ENCODE measurements at regions not wholly inside any gene's neighbourhood (a gene's known extent, or its start where the extent isn't known, plus 50 kb on each side); places are given as distances from the start of the nearest gene placed in this dataset.

- in situ Hi-C loops (cut with MboI; ENCODE audit: low pct_unique_long_range_greater_than_20kb, low sequenced_read_pairs, unreplicated experiment), result no loop called here
- TF ChIP-seq, protein P1, sequence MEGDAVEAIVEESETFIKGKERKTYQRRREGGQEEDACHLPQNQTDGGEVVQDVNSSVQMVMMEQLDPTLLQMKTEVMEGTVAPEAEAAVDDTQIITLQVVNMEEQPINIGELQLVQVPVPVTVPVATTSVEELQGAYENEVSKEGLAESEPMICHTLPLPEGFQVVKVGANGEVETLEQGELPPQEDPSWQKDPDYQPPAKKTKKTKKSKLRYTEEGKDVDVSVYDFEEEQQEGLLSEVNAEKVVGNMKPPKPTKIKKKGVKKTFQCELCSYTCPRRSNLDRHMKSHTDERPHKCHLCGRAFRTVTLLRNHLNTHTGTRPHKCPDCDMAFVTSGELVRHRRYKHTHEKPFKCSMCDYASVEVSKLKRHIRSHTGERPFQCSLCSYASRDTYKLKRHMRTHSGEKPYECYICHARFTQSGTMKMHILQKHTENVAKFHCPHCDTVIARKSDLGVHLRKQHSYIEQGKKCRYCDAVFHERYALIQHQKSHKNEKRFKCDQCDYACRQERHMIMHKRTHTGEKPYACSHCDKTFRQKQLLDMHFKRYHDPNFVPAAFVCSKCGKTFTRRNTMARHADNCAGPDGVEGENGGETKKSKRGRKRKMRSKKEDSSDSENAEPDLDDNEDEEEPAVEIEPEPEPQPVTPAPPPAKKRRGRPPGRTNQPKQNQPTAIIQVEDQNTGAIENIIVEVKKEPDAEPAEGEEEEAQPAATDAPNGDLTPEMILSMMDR (IDR thresholded peaks at IDR 0.05; ENCODE audit: extremely low read depth, insufficient read depth, missing control alignments), result no peak
- no peak for DNase-seq (ENCODE audit: low spot score)
These were observed 380.4 kb upstream of the CPEB2 start for GRCh38 chr4:14621731-14622463.

DNA sequence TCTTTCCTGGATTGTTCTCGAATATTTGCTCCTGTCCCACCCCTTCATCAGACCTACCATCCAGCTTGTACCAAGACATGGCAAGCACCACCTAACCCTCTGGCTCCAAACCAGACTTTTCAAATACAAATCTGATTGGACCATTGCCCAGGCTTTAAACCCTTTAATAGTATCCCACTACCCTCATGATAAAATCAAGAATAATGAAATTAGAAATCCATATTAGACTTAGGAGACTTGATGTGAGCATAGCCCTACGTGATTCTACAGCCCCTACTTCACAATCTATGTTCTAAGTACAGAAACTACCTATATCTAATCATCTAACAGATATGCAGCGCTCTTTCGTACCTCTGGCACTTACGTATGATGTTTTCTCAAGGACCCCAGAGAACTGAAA is 375.2 kb upstream of the CPEB2 start:
- TF ChIP-seq, protein P1 (IDR thresholded peaks at IDR 0.05; ENCODE audit: extremely low read depth, insufficient read depth, missing control alignments), result no peak
- no peak for DNase-seq (ENCODE audit: low spot score)
- in situ Hi-C loops (cut with MboI; ENCODE audit: low pct_unique_long_range_greater_than_20kb, low sequenced_read_pairs, unreplicated experiment), result no loop called here

DNA sequence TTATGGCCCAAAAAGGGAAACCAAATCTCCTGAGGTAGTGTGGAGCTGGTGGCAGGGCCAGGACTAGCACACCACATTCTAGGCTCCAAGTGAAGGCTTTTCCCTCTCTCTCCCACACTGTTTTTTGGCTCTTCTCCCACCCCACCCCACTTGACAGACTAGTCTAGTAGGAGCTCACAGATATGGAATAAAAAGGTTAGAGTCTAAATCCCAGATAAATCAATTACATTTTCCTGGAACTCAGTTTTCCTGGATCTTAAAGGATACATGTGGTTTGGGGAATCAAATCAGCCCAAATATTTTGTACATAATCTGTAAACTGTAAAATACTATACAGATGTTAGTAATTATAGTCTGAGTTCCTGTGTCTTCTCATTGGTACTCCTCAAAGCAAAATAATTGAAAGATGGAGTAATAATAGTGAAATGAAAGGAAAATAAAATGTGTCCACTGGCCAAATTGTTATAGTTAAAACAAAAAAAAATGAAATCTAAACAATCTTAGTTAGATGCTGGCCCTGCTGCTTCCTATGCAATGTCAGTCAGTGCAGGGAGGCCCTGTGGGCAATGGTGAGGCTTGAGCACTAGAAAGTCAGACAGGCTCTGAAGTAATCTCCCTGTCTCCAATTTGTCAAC is 370.4 kb upstream of the CPEB2 start:
- in situ Hi-C loops (cut with MboI; ENCODE audit: low pct_unique_long_range_greater_than_20kb, low sequenced_read_pairs, unreplicated experiment), result no loop called here
- no peak for DNase-seq (ENCODE audit: low spot score)
- TF ChIP-seq, protein P1 (IDR thresholded peaks at IDR 0.05; ENCODE audit: extremely low read depth, insufficient read depth, missing control alignments), result no peak

- in situ Hi-C loops (cut with MboI; ENCODE audit: low pct_unique_long_range_greater_than_20kb, low sequenced_read_pairs, unreplicated experiment), result no loop called here
- DNase-seq (ENCODE audit: low spot score), result no peak
- TF ChIP-seq, protein P1 (IDR thresholded peaks at IDR 0.05; ENCODE audit: extremely low read depth, insufficient read depth, missing control alignments), result no peak
These were observed 365.7 kb upstream of the CPEB2 start for GRCh38 chr4:14636563-14636962.

DNA sequence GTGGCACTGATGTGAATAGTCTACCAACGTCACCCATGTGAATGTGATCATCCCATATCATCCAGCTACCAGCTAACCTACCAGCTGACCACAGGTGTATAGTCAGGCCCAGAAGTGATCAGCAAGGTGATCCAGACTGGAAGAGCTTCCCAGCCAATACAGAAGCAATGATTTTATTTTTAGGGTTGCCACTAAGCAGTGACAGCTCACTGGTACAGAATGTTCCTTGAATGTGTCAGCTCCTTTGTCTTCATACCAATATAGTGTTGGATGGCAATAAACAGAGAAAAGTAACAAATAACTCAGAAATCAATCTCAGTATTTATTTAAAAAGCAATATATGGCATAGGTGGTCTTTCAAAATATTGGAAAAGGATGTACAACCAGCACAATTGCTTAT is 361.8 kb upstream of the CPEB2 start:
- TF ChIP-seq, protein P1 (IDR thresholded peaks at IDR 0.05; ENCODE audit: extremely low read depth, insufficient read depth, missing control alignments), result no peak
- in situ Hi-C loops (cut with MboI; ENCODE audit: low pct_unique_long_range_greater_than_20kb, low sequenced_read_pairs, unreplicated experiment), result no loop called here
- no peak for DNase-seq (ENCODE audit: low spot score)

DNA sequence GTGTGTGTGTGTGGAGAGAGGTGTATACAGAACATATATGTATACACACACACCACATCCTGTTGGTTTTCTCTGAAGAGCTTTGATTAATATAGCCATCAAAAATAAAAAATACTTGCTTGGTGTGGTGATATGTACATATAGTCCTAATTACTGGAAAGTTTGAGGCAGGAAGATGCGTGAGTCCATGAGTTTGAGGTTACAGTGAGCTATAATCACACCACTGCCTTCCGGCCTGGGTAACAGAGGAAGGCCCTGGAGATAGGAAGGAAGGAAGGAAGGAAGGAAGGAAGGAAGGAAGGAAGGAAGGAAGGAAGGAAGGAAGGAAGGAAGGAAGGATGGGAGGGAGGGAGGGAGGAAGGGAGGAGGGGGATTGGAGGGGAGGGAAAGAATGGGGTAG is 360.4 kb upstream of the CPEB2 start:
- DNase-seq (ENCODE audit: low spot score), result no peak
- in situ Hi-C loops (cut with MboI; ENCODE audit: low pct_unique_long_range_greater_than_20kb, low sequenced_read_pairs, unreplicated experiment), result no loop called here
- TF ChIP-seq, protein P1 (IDR thresholded peaks at IDR 0.05; ENCODE audit: extremely low read depth, insufficient read depth, missing control alignments), result no peak
